Mucosa of descending colon (tissue), 3 donors: ENCODE measurements at regions not wholly inside any gene's neighbourhood (a gene's known extent, or its start where the extent isn't known, plus 50 kb on each side); places are given as distances from the start of the nearest gene placed in this dataset.

Experiments
- ATAC-seq: fragments of 200-7000 bp; cut with Tn5 transposase; one replicate; pipeline ENCODE4 v1.9.1; 2020; ENCODE audit warnings: mild to moderate bottlenecking, moderate library complexity
- DNase-seq, 3 donors: peaks; one replicate each; pipeline ENCODE4 v3.0.0-alpha.2; 2020
- H3K36me3 ChIP-seq: fragments of 200-600 bp; one replicate; pipeline ENCODE4 v1.8.0; 2021; ENCODE audit warnings: low read depth, mild to moderate bottlenecking
- H3K4me1 ChIP-seq: fragments of 200-600 bp; one replicate; pipeline ENCODE4 v1.8.0; 2021; ENCODE audit warnings: low read depth, mild to moderate bottlenecking
- H3K4me3 ChIP-seq: fragments of 200-600 bp; one replicate; pipeline ENCODE4 v1.8.0; 2021; ENCODE audit warnings: mild to moderate bottlenecking
- H3K9me3 ChIP-seq: fragments of 200-600 bp; one replicate; pipeline ENCODE4 v1.8.0; 2021; ENCODE audit warnings: mild to moderate bottlenecking
- intact Hi-C, 2 donors: fragments of 100-400 bp; cut with DNase I in 1 of 2; cut with micrococcal nuclease in 1 of 2; formaldehyde crosslinking; loops; one replicate each; pipeline versions ENCODE4 v1.11.0 to v1.11.1; 2022; cut with DNase I, micrococcal nuclease
- TF ChIP-seq, protein P1 (sequence below): fragments of 200-600 bp; IDR thresholded peaks from one replicate; pipeline ENCODE4 v1.8.0; 2022; ENCODE audit warnings: antibody characterized with exemption, mild to moderate bottlenecking
- donor health status: DM: no; HTN: no; CAD: no; lungs with moderate emphysema.
- donor health status: DM: no; HTN: no; CAD: no.
- donor health status: DM: no; HTN: yes; CAD: no.

DNA sequence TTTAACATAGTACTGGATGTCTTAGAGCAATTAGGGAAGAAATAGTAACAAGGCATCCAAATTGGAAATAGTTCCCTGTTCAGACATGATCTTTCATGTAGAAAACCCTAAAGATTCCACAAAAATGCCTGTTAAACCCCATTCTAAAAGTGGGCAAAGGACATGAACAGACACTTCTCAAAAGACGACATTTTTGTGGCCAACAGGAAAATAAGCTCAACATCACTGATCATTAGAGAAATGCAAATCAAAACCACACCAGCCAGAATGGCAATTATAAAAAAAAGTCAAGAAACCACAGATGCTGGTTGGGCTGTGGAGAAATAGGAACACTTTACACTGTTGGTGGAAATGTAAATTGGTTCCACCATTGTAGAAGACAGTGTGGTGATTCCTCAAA lies 109.9 kb upstream of the MOCS1 start:
- TF ChIP-seq, protein P1, sequence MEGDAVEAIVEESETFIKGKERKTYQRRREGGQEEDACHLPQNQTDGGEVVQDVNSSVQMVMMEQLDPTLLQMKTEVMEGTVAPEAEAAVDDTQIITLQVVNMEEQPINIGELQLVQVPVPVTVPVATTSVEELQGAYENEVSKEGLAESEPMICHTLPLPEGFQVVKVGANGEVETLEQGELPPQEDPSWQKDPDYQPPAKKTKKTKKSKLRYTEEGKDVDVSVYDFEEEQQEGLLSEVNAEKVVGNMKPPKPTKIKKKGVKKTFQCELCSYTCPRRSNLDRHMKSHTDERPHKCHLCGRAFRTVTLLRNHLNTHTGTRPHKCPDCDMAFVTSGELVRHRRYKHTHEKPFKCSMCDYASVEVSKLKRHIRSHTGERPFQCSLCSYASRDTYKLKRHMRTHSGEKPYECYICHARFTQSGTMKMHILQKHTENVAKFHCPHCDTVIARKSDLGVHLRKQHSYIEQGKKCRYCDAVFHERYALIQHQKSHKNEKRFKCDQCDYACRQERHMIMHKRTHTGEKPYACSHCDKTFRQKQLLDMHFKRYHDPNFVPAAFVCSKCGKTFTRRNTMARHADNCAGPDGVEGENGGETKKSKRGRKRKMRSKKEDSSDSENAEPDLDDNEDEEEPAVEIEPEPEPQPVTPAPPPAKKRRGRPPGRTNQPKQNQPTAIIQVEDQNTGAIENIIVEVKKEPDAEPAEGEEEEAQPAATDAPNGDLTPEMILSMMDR: no peak
- DNase-seq (no peak), ATAC-seq (no peak)
- intact Hi-C loops: no loop called here
- H3K36me3 ChIP-seq: no peaks in the 10 kb centered on the region
- H3K4me1 ChIP-seq: no peaks in the 10 kb centered on the region
- no peaks in the 10 kb centered on the region for H3K9me3 ChIP-seq
- no peak overlapping the region for H3K4me3 ChIP-seq

DNA sequence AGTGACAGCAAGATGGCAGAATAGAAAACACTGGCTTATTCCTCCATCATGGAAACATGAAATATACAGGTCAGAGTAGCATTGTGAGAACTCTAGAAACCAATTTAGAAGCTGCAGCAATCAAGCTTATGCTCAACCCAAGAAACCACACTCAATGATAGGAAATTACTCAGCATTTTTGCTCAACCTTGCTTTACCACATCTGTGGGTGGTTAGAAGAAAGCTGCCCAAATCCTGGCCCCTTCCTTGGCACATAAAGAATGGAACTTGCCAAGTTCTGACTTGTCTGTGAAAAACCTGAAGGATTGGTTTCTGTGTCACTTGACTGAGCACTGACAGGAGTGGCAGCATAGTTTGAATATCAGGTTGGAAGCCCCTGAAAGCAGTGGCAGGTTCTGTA lies 108.0 kb upstream of the MOCS1 start:
- Histone ChIP-seq H3K4me3 (no peak overlapping the region), H3K9me3 (no peaks in the 10 kb centered on the region), H3K36me3 (no peaks in the 10 kb centered on the region), H3K4me1 (no peaks in the 10 kb centered on the region)
- intact Hi-C loops: no loop called here
- DNase-seq (no peak), ATAC-seq (no peak)
- TF ChIP-seq, protein P1: no peak

DNA sequence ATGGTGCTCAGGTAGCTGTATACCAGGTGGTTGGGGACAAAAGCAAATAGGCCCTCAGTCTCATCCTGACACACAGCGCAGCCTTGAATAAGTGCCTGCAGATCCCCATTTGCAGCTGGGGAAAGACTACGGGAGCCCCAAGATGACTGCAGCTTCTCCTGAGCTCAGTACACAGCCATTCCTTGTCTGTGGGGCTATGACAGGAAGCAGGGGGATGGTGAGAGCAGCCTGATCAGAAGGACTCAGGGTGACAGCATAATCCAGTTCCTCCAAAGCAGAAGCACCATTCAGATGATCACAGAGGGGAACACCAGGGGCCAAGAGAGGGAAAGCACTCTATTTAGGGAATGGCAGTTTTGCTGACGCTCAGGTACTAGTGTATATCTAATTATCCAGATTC lies 104.8 kb upstream of the MOCS1 start:
- TF ChIP-seq, protein P1: no peak
- Histone ChIP-seq H3K9me3 (no peaks in the 10 kb centered on the region), H3K4me3 (no peak overlapping the region), H3K4me1 (no peaks in the 10 kb centered on the region), H3K36me3 (no peaks in the 10 kb centered on the region)
- DNase-seq: no peak
- ATAC-seq: no peak
- intact Hi-C loops: no loop called here

DNA sequence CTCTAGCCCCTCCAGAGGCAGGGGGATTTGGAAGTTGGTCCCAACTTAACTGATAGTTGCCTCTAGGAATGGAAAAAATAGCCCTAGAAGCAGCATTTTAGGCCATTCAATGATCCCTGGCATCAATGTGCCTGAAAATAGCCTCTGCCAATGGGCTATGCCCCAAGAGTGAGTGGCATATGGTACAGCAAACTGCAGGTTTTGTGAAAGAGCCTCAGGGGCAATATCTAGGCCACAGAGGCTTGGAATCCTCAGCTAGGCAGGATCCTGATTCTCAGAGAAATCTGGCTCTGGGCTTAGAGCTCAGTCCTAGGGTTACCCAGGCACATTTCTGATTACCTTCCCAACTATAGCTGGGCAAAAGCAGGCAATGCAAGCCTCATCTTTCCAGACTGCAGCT lies 104.4 kb upstream of the MOCS1 start:
- TF ChIP-seq, protein P1: no peak
- no peaks in the 10 kb centered on the region for H3K9me3 ChIP-seq
- no peak for DNase-seq
- intact Hi-C loops: no loop called here
- H3K36me3 ChIP-seq: no peaks in the 10 kb centered on the region
- H3K4me3 ChIP-seq: no peak overlapping the region
- ATAC-seq: no peak
- H3K4me1 ChIP-seq: no peaks in the 10 kb centered on the region

DNA sequence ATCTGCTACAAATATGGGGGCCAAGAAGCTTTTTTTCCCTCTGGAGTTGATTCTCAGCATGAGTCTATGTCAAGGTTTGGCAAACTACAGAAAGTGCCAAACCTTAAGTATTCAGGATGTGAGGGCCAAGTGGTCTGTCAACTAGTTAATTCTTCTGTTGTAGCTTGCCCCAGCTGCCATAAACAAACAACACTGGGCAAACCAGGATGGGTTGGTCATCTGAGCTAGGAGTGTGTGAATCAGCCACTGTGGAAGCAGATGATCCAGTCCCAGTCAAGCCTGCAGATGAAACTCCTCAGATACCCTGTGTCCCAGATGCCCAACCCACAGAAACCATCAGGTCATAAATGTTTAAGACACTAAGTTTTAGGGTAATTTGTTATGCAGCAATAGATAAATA lies 103.0 kb upstream of the MOCS1 start:
- Histone ChIP-seq H3K4me1 (no peaks in the 10 kb centered on the region), H3K4me3 (no peak overlapping the region), H3K9me3 (no peaks in the 10 kb centered on the region), H3K36me3 (no peaks in the 10 kb centered on the region)
- TF ChIP-seq, protein P1: no peak
- intact Hi-C loops: no loop called here
- ATAC-seq: no peak
- no peak for DNase-seq

DNA sequence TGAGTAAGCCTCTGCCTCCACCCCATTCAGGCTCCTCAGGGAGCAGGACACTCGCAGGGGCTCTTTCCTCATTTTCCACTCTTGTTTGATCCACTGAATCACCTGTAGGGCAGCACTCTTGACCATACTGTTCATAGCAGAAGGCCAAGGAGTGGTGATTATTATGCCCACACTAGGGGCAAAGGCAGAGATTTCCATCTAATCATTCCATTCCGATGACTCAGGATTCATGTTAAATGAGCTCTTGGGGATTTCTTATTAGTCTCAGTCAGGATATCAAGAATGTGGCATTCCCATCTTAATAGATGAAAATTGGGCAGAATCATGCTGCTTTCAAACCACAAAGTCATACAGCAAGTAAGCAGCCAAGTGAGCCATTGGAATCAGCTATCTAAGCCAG lies 101.9 kb upstream of the MOCS1 start:
- Histone ChIP-seq H3K4me3 (no peak overlapping the region), H3K9me3 (no peaks in the 10 kb centered on the region), H3K4me1 (no peaks in the 10 kb centered on the region), H3K36me3 (no peaks in the 10 kb centered on the region)
- DNase-seq: no peak
- no peak for ATAC-seq
- intact Hi-C loops: no loop called here
- TF ChIP-seq, protein P1: no peak
